Astrocyte (in vitro differentiated cells and primary cell): ENCODE measurements at regions not wholly inside any gene's neighbourhood (a gene's known extent, or its start where the extent isn't known, plus 50 kb on each side); places are given as distances from the start of the nearest gene placed in this dataset.
"Not testable (repeated sequence)": the region's sequence is repeated elsewhere in the genome, so short reads cannot be mapped to it uniquely, and the experiment has no call there.

Source experiments
- EZH2 ChIP-seq: IDR thresholded peaks from 2 replicates; pipeline ENCODE4 v1.6.1; 2012; ENCODE audit warnings: mild to moderate bottlenecking, low read length, inconsistent platforms; ENCODE audit not compliant: insufficient read depth
- TF ChIP-seq, protein P1 (sequence below): IDR thresholded peaks from 2 replicates; pipeline ENCODE4 v1.5.1; 2011; ENCODE audit warnings: low read depth, mild to moderate bottlenecking, inconsistent platforms, low read length, moderate library complexity; ENCODE audit not compliant: insufficient read depth

DNA sequence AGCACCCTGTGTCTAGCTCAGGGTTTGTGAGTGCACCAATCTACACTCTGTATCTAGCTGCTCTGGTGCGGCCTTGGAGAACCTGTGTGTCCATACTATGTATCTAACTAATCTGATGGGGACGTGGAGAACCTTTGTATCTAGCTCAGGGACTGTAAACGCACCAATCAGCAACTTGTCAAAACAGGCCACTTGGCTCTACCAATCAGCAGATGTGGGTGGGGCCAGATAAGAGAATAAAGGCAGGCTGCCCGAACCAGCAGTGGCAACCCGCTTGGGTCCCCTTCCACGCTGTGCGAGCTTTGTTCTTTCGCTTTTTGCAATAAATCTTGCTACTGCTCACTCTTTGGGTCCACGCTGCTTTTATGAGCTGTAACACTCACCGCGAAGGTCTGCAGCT is 426.5 kb downstream of the NAF1 start:
- not testable (repeated sequence) for TF ChIP-seq EZH2
- TF ChIP-seq, protein P1, sequence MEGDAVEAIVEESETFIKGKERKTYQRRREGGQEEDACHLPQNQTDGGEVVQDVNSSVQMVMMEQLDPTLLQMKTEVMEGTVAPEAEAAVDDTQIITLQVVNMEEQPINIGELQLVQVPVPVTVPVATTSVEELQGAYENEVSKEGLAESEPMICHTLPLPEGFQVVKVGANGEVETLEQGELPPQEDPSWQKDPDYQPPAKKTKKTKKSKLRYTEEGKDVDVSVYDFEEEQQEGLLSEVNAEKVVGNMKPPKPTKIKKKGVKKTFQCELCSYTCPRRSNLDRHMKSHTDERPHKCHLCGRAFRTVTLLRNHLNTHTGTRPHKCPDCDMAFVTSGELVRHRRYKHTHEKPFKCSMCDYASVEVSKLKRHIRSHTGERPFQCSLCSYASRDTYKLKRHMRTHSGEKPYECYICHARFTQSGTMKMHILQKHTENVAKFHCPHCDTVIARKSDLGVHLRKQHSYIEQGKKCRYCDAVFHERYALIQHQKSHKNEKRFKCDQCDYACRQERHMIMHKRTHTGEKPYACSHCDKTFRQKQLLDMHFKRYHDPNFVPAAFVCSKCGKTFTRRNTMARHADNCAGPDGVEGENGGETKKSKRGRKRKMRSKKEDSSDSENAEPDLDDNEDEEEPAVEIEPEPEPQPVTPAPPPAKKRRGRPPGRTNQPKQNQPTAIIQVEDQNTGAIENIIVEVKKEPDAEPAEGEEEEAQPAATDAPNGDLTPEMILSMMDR: not testable (repeated sequence)
